ENCODE measurements at regions not wholly inside any gene's neighbourhood (a gene's known extent, or its start where the extent isn't known, plus 50 kb on each side); places are given as distances from the start of the nearest gene placed in this dataset.

DNA sequence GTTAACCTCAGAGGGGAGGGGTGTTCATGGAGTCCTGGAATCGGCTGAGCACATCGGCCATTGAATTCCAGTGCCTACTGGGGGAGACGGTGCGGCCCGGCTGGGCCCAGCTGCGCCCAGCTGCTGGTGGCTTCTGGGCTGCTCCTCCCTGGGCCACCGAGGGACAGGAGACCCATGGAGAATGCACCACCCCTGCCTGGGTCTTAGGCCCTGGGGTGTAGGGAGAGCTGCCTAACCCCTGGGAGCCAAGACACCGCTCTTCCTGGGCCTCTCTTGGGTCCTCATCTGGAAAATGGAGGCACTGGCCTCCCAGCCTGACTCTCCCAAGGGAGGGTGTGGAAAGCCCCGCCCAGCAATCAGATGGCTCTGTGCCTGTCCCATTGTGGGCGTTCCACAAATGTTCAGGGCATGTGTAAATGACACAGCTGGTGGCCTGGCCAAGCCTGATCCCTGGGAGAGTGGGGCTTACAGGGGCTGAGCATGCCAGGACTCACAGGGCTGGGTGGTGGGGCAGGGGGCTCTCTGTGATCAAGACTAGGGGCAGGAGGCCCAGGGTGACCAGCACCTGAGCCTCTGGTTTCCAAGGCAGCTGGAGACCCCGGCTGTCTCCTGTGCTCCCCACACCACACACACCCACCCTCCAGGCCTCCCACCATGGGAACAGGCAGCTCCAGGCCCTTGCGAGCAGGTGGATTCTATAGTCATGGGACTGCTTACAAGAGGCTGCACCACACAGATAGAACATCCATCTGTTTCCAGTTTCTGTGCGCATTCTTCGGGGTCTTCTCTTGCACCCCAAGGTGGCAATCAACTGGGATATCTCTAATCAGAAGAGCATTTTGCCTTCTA lies 150.9 kb downstream of the URI1 start:
- Histone ChIP-seq H3K9me3 (no peaks in the 10 kb centered on the region), H3K4me1 (no peaks in the 10 kb centered on the region), H3K36me3 (no peaks in the 10 kb centered on the region), H3K27ac (no peak overlapping the region), H3K27me3 (replicated peaks in 1 of 7) (no peaks in the 10 kb centered on the region), H3K4me3 (no peak overlapping the region)
- 81 to 95% (median 87%) methylated on average over 11 to 14 of the region's 14 CpGs for WGBS, 5 donors
- peak; percentile 51 for DNase-seq
- TF ChIP-seq POLR2A (IDR thresholded peaks at IDR 0.05) (no peak), POLR2AphosphoS5 (IDR thresholded peaks at IDR 0.05) (no peak)
- TF ChIP-seq, protein P1, sequence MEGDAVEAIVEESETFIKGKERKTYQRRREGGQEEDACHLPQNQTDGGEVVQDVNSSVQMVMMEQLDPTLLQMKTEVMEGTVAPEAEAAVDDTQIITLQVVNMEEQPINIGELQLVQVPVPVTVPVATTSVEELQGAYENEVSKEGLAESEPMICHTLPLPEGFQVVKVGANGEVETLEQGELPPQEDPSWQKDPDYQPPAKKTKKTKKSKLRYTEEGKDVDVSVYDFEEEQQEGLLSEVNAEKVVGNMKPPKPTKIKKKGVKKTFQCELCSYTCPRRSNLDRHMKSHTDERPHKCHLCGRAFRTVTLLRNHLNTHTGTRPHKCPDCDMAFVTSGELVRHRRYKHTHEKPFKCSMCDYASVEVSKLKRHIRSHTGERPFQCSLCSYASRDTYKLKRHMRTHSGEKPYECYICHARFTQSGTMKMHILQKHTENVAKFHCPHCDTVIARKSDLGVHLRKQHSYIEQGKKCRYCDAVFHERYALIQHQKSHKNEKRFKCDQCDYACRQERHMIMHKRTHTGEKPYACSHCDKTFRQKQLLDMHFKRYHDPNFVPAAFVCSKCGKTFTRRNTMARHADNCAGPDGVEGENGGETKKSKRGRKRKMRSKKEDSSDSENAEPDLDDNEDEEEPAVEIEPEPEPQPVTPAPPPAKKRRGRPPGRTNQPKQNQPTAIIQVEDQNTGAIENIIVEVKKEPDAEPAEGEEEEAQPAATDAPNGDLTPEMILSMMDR (IDR thresholded peaks at IDR 0.05 in 8 of 11, conservative IDR thresholded peaks at IDR 0.05 in 3 of 11) = no peak
- intact Hi-C loops (cut with DNase I; ENCODE audit: low total_unique reads) = no loop called here

DNA sequence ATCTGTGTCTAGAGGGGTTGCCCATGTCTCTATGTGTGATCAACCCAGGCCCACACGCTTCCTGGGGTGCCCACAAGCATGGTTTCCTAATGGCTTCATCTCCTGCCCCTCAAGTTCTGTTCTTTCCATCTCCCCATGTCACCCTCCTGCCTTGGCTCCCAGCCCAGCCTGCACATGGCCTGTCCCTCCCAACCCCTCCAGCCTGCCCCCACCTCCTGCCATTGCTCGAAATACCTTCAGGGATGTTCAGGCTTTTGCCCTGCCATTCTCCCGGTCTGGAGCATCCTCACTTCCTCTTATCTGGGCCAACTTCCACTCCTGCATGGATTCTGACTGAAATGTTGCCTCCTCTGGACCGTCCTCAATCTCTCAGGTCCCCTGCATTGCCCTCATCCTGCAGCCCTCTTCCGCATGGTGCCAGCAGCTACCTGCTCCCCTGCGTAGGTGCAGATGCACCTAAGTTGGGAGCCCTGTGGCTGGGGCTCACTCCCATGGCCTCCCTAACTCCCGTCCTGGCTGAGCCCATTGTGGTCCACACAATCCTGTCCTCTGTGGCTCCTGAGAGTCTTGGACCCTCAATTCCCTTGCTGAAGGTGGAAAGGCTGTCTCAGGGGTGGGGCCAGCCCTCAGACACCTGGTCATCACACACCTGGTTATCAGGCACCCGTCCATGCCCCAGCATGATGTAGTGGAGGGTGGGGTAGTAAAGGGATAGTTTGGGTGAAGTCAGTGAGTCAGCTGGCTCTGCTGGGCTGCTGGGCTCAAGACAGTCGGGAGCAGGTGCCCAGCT lies 152.1 kb downstream of the URI1 start:
- no peaks in the 10 kb centered on the region for H3K4me1 ChIP-seq
- no peaks in the 10 kb centered on the region for H3K9me3 ChIP-seq
- intact Hi-C loops (cut with DNase I; ENCODE audit: low total_unique reads) = no loop called here
- TF ChIP-seq, protein P1 (IDR thresholded peaks at IDR 0.05 in 8 of 11, conservative IDR thresholded peaks at IDR 0.05 in 3 of 11) = no peak
- TF ChIP-seq POLR2A (IDR thresholded peaks at IDR 0.05) (no peak), POLR2AphosphoS5 (IDR thresholded peaks at IDR 0.05) (no peak)
- H3K36me3 ChIP-seq = no peaks in the 10 kb centered on the region
- WGBS, 5 donors = 77 to 87% (median 84%) methylated on average over 9 of the region's 9 CpGs
- H3K4me3 ChIP-seq = no peak overlapping the region
- no peak overlapping the region for H3K27ac ChIP-seq
- no peaks in the 10 kb centered on the region for H3K27me3 ChIP-seq (replicated peaks in 1 of 7)
- DNase-seq = peak; percentile 49

DNA sequence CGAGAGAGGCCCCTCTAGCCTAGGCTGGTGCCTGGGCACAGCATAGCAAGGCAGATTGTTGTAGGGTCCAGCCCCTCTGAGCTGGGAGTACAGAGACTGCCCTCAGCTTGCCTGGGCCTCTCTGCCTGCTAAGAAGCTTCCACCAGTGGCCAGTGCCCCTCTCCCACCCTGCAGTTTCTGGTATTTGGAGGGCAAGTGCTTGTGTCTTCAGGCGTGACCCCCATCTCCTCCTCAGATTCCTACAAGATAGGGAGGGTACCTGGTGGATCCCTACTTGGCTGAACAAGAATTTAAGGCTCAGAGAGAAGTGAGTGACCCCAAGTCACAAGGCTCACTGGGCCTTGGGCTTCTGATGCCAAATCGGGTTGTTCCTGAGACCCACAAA lies 152.7 kb downstream of the URI1 start:
- DNase-seq = peak; percentile 29
- H3K9me3 ChIP-seq = no peaks in the 10 kb centered on the region
- WGBS, 5 donors = 63 to 90% (median 85%) methylated on average over 3 of the region's 3 CpGs
- H3K27ac ChIP-seq = no peak overlapping the region
- intact Hi-C loops (cut with DNase I; ENCODE audit: low total_unique reads) = no loop called here
- no peak overlapping the region for H3K4me3 ChIP-seq
- no peak for TF ChIP-seq POLR2A (IDR thresholded peaks at IDR 0.05)
- TF ChIP-seq, protein P1 (IDR thresholded peaks at IDR 0.05 in 8 of 11, conservative IDR thresholded peaks at IDR 0.05 in 3 of 11) = no peak
- TF ChIP-seq POLR2AphosphoS5 (IDR thresholded peaks at IDR 0.05) = no peak
- no peaks in the 10 kb centered on the region for H3K36me3 ChIP-seq
- no peaks in the 10 kb centered on the region for H3K27me3 ChIP-seq (replicated peaks in 1 of 7)
- no peaks in the 10 kb centered on the region for H3K4me1 ChIP-seq

DNA sequence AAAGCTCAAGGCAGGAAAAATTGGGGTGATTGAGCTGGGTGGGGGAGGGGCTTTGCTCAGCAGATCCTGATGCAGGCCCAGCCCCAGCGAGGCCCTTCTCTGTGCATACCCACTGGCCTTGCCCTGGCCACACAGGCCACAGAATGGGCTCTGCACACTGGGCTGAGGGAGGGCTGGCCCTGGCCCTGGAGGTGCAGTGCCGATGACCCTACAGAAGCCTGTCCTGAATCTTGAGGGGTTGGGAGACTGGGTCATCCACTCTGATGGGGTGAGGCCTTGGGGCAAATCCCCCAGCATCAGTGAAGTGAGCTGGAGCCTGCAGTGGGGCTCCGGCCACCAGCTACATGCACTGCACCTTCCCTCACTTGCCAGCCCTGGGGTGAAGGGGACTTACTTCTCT lies 153.1 kb downstream of the URI1 start:
- no peaks in the 10 kb centered on the region for H3K9me3 ChIP-seq
- no peaks in the 10 kb centered on the region for H3K27me3 ChIP-seq (replicated peaks in 1 of 7)
- WGBS, 5 donors = 72 to 91% (median 90%) methylated on average over 3 of the region's 3 CpGs
- H3K36me3 ChIP-seq = no peaks in the 10 kb centered on the region
- DNase-seq = peak; percentile 64
- no peak overlapping the region for H3K4me3 ChIP-seq
- TF ChIP-seq POLR2AphosphoS5 (IDR thresholded peaks at IDR 0.05) (no peak), POLR2A (IDR thresholded peaks at IDR 0.05) (no peak)
- TF ChIP-seq, protein P1 (IDR thresholded peaks at IDR 0.05 in 8 of 11, conservative IDR thresholded peaks at IDR 0.05 in 3 of 11) = no peak
- no peaks in the 10 kb centered on the region for H3K4me1 ChIP-seq
- intact Hi-C loops (cut with DNase I; ENCODE audit: low total_unique reads) = no loop called here
- H3K27ac ChIP-seq = no peak overlapping the region
